NCI-H2107 treated with DMSO at 0.1 percent for 48 hours (cell line): ENCODE measurements at regions not wholly inside any gene's neighbourhood (a gene's known extent, or its start where the extent isn't known, plus 50 kb on each side); places are given as distances from the start of the nearest gene placed in this dataset.
A peak's percentile ranks its signal among the peaks of the same experiment; 100 is the strongest.
"Not testable (repeated sequence)": the region's sequence is repeated elsewhere in the genome, so short reads cannot be mapped to it uniquely, and the experiment has no call there.

Source experiments
- DNase-seq: peaks from one replicate; lab custom pipeline; 2025; ENCODE audit not compliant: unreplicated experiment; lab: John Stamatoyannopoulos, UW

DNA sequence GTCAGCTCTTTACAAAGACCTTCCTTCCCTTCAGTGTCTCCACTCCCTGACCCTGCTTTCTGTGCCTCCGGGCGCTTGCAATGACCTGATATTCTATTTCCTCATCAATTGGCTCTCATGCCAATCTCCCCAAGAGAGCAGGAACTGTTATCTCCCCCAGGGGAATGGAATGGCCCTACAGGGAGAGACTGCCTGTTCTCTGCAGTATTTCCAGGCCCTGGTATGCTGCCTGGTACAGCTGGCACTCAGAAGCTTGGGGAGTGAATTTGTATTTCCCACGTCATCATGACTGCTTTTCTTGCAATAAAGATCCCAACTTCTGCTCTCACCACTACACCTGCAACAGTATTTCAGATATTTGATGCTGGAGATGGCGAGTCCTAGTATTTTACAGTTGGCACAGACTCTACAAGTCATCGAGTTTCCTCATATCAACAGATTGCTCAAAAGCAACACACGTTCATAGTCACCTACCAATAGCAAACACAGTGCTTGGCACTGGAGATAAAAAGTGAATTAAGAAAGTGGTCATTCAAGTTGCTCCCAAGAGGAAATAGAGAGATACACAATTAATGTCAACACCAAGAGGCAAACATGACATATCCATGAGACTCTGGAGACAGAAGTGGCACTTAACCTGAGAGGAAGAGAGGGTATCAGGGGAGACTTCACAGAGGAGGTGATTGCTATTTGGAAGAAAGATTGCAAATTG, 90.5 kb upstream of the EGFL6 start:
- no peak for DNase-seq

DNA sequence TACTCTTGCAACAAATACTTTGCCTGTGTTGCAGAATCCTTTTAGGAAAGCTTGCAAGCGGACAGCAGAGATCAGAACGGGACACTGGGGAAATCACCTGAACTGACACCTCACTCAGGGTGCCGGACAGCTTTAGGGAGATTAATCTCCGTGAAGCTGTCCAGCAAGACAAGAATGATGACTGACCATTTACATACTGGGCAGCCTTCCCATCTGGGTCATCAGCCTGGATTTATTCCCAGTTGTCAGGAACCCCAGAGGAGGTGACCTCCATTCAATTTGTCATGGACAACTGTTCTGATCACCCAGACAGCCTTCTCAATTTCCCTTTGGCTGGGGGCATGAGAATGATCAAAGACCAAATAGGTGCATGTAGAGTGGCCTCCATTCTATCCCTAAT, 93.0 kb upstream of the EGFL6 start:
- DNase-seq = no peak

GRCh38 chrX:13474164-13474516, 95.3 kb upstream of the EGFL6 start:
- no peak for DNase-seq

DNA sequence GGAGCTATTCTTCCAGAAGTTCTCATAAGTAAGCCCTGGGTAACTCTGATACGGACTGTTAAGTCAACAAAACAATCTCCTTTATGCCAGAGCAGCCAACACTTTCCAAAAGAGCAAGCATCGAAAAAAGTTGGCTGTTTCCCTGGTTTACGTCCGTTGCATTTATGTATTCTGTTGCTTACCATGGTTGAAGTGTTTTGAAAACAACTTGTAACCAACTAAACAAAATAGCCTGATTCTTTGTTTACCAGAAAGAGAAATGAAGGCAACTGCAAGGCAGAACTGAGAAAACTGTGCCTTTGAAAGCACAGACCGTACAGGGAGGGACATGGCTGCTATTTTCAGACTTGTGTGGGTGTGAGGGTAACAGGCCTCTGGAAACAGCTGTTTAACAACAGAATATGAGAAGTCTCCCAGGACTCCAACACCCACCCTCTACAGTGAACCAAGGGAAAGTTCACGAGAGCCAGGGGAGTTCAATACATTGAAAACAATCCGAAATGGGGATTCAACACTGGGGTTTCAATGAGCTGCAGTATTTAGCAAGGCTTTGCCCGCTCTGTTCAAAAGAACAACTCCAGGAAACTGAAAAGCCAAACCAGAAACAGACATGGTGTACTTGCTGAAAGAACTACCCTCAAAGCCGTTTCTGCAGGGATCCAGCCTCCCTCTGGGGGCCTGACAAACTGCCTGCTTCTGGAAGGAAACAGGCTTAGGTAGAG, 95.8 kb upstream of the EGFL6 start:
- no peak for DNase-seq

GRCh38 chrX:13472975-13473374, 96.4 kb upstream of the EGFL6 start:
- DNase-seq = no peak

DNA sequence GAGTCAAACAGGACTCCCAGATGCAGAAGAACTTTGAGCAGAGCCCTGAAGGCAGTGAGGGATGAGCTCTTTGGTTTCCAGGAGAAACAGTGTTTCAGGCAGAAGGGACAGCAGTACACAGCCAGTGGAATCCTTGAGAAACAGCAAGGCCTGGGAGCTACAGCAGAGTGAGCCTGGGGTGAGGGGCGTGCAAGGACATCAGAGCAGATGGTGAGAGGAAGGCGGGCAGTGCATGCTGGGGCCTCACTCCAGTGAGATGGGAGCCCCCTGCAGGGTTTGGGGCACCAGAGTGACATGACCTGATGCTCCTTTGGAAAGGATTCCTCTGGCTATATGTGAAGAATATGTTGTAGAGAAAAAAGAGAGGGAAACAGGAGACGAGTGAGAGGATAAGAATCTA, 98.1 kb upstream of the EGFL6 start:
- no peak for DNase-seq

GRCh38 chrX:13470685-13470977, 98.8 kb upstream of the EGFL6 start:
- no peak for DNase-seq

GRCh38 chrX:13469963-13470684, 99.3 kb upstream of the EGFL6 start:
- DNase-seq = no peak

DNA sequence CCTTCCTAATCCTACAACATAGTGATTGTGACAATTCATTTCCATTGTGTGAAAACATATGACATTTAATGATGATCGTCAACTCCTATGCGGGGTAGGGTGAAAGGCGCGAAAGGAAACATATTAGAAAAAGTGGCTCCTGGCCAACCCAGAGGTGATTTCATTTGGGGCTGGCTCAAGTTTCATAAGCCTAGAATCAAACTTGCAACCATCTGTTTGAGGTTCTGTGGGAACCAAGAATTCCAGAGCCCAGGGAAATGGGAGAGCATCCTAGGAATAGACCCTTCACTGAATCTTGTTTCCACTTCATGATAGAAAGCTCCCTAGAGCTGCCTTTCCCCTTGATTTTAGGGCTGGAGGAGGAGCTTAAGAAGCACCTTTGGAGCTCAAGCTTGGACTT, 101.3 kb upstream of the EGFL6 start:
- peak; percentile 18 for DNase-seq

DNA sequence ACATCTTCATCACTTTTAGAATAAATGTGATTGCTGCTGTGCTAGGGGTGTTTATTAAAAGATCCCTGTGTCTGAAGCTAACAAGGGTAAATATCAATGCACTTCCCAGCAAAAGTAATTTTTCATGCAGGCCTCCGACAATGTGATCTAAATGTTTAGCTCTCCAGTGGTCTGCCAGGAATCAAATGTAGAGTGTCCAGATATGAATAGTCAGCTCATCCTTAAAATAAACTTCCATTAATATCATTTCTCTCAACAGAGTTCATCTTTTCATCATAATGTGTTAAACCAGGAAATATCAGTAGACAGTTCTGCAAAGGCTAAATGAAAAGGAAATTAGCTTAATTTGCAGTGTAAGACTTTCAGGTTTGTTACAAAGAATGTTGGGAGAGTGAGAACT, 102.2 kb upstream of the EGFL6 start:
- no peak for DNase-seq

DNA sequence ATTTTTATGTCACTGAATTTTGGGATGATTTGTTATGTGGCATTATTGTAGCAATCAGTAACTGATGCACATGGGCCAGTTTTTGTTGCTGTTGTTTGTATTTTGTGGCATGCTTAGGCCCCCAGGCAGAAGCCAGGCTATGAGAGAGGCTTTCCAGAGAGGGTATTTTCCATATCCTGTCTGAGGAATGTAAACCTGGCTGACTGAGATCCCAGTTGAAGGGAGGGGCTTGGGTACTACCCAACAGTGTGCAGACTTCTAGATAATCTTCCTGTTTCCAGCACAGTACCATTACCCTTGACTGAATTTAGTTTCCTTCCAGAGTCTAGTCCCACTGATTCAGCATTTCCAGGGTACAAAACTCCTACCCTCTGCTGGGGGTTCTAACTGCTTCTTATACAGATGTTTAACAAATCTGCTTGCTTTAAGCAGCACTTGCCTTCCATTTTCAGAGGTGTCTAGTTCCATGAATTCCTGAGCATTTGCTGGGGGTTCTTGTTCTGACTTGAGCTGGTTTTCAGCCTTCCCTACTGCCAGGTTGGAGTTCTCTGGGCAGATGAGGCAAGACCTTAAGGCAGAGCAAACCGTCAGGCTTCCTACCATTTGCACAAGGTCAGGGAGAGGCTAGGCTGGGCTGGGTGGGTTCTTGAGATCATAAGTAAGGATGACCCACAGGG, 104.7 kb upstream of the EGFL6 start:
- no peak for DNase-seq

- DNase-seq = peak; percentile 95
Observed at GRCh38 chrX:13463608-13464007, 105.8 kb upstream of the EGFL6 start.

DNA sequence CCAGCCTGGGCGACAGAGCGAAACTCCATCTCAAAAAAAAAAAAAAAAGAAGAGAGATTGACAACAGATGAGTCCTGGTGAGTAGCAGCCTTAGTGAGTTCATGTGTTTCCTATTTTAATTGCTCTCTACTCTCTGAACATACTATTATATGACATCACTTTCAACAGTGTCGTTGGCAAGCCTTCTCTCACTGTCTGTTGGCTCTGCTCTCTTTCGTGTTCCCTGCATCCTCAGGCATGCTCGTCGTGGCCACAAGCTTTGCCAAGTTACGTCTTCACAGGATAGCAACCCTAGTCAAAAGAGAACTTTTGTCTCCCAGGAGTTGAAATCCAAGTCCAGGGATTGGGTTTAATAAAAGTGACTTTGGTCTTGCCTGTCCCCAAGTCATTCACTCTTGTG, 117.1 kb upstream of the EGFL6 start:
- DNase-seq = no peak

- DNase-seq = no peak
Observed at GRCh38 chrX:13449441-13449840, 120.0 kb upstream of the EGFL6 start.

DNA sequence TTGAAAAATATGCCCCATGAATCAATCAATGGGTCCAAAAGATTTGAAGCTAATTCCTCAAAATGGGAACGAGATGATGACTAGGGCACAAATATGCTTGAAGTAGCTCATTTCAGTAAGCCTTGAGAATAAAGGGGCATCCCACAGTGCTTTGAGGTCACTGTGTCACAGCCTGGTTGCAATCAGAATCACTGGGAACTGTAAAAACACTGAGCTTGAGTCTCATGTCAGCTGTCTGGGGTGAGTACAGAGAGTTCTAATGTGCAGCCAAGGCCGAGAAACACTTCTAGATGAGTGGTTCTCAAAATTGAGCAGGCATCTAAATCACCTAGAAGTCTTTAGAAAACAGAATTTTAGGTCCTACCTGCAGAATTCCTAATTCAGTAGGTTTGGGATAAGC, 120.5 kb upstream of the EGFL6 start:
- no peak for DNase-seq

- not testable (repeated sequence) for DNase-seq
Observed at GRCh38 chrX:13441608-13442007, 121.8 kb upstream of the ATXN3L start.

- no peak for DNase-seq
Observed at GRCh38 chrX:13440176-13440575, 120.3 kb upstream of the ATXN3L start.

DNA sequence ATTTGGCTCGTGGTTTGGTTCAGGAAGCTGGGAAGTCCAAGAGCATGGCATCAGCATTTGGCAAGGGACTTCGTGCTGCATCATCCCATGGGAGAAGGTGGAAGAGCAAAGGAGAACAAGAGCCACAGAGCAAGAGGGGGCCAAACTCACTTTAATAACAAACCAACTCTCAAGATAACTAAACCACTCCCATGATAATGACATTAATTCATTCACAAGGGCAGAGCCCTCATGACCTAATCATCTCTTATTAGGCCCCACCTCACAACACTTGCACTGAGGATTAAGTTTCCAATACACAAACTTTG, 113.4 kb upstream of the ATXN3L start:
- no peak for DNase-seq

- DNase-seq = no peak
Observed at GRCh38 chrX:13432414-13433297, 112.8 kb upstream of the ATXN3L start.

- DNase-seq = no peak
Observed at GRCh38 chrX:13430136-13430827, 110.4 kb upstream of the ATXN3L start.
